RWPE1 (cell line): ENCODE measurements at regions not wholly inside any gene's neighbourhood (a gene's known extent, or its start where the extent isn't known, plus 50 kb on each side); places are given as distances from the start of the nearest gene placed in this dataset.
"Not testable (repeated sequence)": the region's sequence is repeated elsewhere in the genome, so short reads cannot be mapped to it uniquely, and the experiment has no call there.

Experiments
- CTCF ChIA-PET: fragments of 350-600 bp; sonication (Branson Sonifier 250); formaldehyde crosslinking; extraction: SDS; loops from one replicate; lab custom pipeline; 2021; lab: Yijun Ruan, JAX
- POLR2A ChIA-PET: fragments of 400-600 bp; formaldehyde crosslinking; extraction: SDS; loops from one replicate; lab custom pipeline; 2020; ENCODE audit warnings: antibody characterized with exemption; ENCODE audit not compliant: low non-redundant PET; lab: Yijun Ruan, JAX
- DNase-seq: peaks from one replicate; pipeline ENCODE4 v3.0.0; 2012; ENCODE audit warnings: low spot score
- H3K27ac ChIP-seq: fragments of 450-650 bp; 2 replicates; pipeline ENCODE4 v1.5.1; 2017
- TF ChIP-seq, protein P1 (sequence below): fragments of 450-650 bp; conservative IDR thresholded peaks from 2 replicates; pipeline ENCODE4 v1.5.1; 2017; ENCODE audit warnings: low read depth, mild to moderate bottlenecking

DNA sequence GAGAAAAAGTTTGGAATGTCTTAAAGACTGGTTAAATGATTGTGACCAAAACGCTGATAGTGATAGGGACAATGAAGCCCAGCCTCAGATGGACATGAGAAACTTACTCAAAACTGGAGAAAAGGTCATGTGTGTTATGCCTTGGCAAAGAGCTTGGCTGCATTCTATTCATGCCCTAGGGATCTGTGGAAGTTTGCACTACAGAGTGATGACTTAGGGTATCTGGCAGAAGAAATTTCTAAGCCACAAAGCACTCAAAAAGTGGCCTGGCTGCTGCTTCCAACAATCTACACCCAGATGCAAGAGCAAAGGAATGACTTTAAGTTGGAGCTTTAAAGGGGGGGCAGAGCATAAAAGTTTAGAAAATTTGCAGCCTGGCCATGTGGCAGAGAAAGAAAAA lies 521.3 kb downstream of the UQCRFS1 start:
- H3K27ac ChIP-seq = no peak overlapping the region
- CTCF ChIA-PET = no interaction called here
- DNase-seq = no peak
- POLR2A ChIA-PET = no interaction called here
- TF ChIP-seq, protein P1, sequence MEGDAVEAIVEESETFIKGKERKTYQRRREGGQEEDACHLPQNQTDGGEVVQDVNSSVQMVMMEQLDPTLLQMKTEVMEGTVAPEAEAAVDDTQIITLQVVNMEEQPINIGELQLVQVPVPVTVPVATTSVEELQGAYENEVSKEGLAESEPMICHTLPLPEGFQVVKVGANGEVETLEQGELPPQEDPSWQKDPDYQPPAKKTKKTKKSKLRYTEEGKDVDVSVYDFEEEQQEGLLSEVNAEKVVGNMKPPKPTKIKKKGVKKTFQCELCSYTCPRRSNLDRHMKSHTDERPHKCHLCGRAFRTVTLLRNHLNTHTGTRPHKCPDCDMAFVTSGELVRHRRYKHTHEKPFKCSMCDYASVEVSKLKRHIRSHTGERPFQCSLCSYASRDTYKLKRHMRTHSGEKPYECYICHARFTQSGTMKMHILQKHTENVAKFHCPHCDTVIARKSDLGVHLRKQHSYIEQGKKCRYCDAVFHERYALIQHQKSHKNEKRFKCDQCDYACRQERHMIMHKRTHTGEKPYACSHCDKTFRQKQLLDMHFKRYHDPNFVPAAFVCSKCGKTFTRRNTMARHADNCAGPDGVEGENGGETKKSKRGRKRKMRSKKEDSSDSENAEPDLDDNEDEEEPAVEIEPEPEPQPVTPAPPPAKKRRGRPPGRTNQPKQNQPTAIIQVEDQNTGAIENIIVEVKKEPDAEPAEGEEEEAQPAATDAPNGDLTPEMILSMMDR = no peak

DNA sequence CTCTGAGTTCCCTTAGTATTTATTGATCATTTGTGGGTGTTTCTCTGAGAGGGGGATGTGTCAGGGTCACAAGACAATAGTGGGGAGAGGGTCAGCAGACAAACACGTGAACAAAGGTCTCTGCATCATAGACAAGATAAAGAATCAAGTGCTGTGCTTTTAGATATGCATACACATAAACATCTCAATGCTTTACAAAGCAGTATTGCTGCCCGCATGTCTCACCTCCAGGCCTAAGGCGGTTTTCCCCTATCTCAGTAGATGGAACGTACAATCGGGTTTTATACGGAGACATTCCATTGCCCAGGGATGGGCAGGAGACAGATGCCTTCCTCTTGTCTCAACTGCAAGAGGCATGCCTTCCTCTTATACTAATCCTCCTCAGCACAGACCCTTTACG lies 523.5 kb downstream of the UQCRFS1 start:
- CTCF ChIA-PET, POLR2A ChIA-PET: not testable (repeated sequence)

DNA sequence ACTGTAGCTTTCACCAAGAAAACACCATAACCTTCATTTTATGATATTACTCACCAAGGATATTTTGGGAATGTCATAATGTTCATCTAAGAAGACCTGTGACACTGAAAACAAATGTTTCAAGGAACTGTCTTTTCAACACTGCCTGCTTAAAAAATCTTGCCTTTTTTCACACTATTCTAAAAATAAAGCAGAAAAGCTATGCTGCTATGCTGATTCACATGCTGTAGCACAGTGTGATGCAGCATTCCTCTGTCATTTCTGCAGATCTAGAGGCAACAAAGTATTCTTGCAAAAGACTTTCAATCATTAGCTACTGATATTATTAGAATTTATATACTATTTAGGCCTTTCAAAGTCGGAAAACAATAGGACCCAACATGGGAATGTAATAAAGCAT lies 525.7 kb downstream of the UQCRFS1 start:
- CTCF ChIA-PET = interaction anchor here (0.6 kb wide), 1 partner anchor 516 kb away, joined by 4 read pairs; no protein-coding TSS in a partner anchor
- TF ChIP-seq, protein P1 = no peak
- DNase-seq = no peak
- no peak overlapping the region for H3K27ac ChIP-seq
- POLR2A ChIA-PET = no interaction called here

More for the DNA sequence above, 523.5 kb downstream of the UQCRFS1 start:
- DNase-seq, H3K27ac ChIP-seq: not testable (repeated sequence)

GRCh38 chr19:28686756-28687155 lies 526.2 kb downstream of the UQCRFS1 start:
- no peak overlapping the region for H3K27ac ChIP-seq
- ChIA-PET CTCF (interaction anchor here (0.6 kb wide), 1 partner anchor 515 kb away, joined by 4 read pairs; no protein-coding TSS in a partner anchor), POLR2A (no interaction called here)
- TF ChIP-seq, protein P1 = no peak
- DNase-seq = no peak

GRCh38 chr19:28685802-28686201 lies 527.1 kb downstream of the UQCRFS1 start:
- ChIA-PET CTCF (no interaction called here), POLR2A (no interaction called here)
- DNase-seq = no peak
- H3K27ac ChIP-seq = no peak overlapping the region
- TF ChIP-seq, protein P1 = no peak

- POLR2A ChIA-PET = not testable (repeated sequence)
Observed at GRCh38 chr19:28685077-28685476, 527.9 kb downstream of the UQCRFS1 start.

DNA sequence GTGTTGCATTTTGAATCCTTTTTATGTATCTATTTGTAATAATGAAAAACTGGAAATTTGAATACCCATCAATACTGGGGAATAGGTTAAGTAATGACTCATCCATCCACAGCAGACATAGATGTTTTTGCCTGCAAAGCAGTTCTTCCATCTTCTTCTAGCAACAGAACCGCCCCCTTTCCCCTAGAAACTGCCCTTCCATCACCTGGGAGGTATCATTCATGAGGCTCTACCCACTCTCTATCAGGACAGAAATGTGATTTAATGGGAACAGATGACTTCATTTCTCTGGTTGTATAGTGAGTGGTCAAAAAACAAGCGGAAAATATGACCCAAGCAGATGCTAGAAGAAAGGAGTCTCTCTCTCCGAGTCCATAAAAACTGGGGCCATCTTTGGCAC lies 532.8 kb downstream of the UQCRFS1 start:
- POLR2A ChIA-PET = no interaction called here
- TF ChIP-seq, protein P1 = no peak
- no peak for DNase-seq
- no peak overlapping the region for H3K27ac ChIP-seq
- CTCF ChIA-PET = no interaction called here

More at GRCh38 chr19:28685077-28685476, 527.9 kb downstream of the UQCRFS1 start:
- CTCF ChIA-PET, DNase-seq, H3K27ac ChIP-seq: not testable (repeated sequence)

GRCh38 chr19:28670836-28671235 lies 542.1 kb downstream of the UQCRFS1 start:
- no peak for DNase-seq
- no peak overlapping the region for H3K27ac ChIP-seq
- TF ChIP-seq, protein P1 = no peak
- ChIA-PET POLR2A (no interaction called here), CTCF (no interaction called here)
